AG04450 (cell line): ENCODE measurements at regions not wholly inside any gene's neighbourhood (a gene's known extent, or its start where the extent isn't known, plus 50 kb on each side); places are given as distances from the start of the nearest gene placed in this dataset.

Experiments used
- CTCF ChIA-PET: fragments of 300-600, 350-600 bp; formaldehyde crosslinking; extraction: SDS; loops from one replicate; lab custom pipeline; 2022; ENCODE audit warnings: antibody characterized with exemption, inconsistent platforms; lab: Charles Lee
- POLR2A ChIA-PET: fragments of 350-600 bp; formaldehyde crosslinking; extraction: SDS; loops from one replicate; lab custom pipeline; 2021; ENCODE audit warnings: antibody characterized with exemption, inconsistent platforms; lab: Yijun Ruan, JAX
- DNase-seq: peaks from one replicate; pipeline ENCODE4 v3.0.0-alpha.2; 2011; ENCODE audit warnings: low read depth, low spot score
- H3K27ac ChIP-seq: one replicate; pipeline ENCODE4 v1.5.1; 2012; ENCODE audit warnings: low read depth, low read length, control low read depth
- H3K27me3 ChIP-seq: one replicate; pipeline ENCODE4 v1.6.0; 2012; ENCODE audit warnings: low read length; ENCODE audit not compliant: control insufficient read depth, insufficient read depth
- H3K4me3 ChIP-seq: 2 replicates; pipeline ENCODE4 v1.5.1; 2011; ENCODE audit warnings: mild to moderate bottlenecking, low read depth, low read length, control low read depth
- H3K9me3 ChIP-seq: 2 replicates; pipeline ENCODE4 v1.5.1; 2012; ENCODE audit warnings: low read length; ENCODE audit not compliant: control insufficient read depth, insufficient read depth
- CTCF ChIP-seq: IDR thresholded peaks from 2 replicates; pipeline ENCODE4 v1.5.1; 2011; ENCODE audit warnings: low read depth, low read length, control low read depth, inconsistent platforms

- ChIA-PET CTCF (no interaction called here), POLR2A (no interaction called here)
- Histone ChIP-seq H3K27ac (no peak overlapping the region), H3K27me3 (no peaks in the 10 kb centered on the region), H3K9me3 (no peaks in the 10 kb centered on the region), H3K4me3 (no peak overlapping the region)
- no peak for TF ChIP-seq CTCF
- no peak for DNase-seq
These were observed 264.5 kb downstream of the RND3 start for GRCh38 chr2:150222942-150223341.

GRCh38 chr2:150222379-150222778 is 265.1 kb downstream of the RND3 start:
- no peaks in the 10 kb centered on the region for H3K9me3 ChIP-seq
- CTCF ChIA-PET, result no interaction called here
- no peak overlapping the region for H3K4me3 ChIP-seq
- POLR2A ChIA-PET, result no interaction called here
- H3K27me3 ChIP-seq, result no peaks in the 10 kb centered on the region
- no peak for DNase-seq
- no peak overlapping the region for H3K27ac ChIP-seq
- TF ChIP-seq CTCF, result no peak

- CTCF ChIA-PET, result no interaction called here
These were observed 267.6 kb downstream of the RND3 start for GRCh38 chr2:150219861-150220260.

GRCh38 chr2:150215041-150215440 is 272.4 kb downstream of the RND3 start:
- Histone ChIP-seq H3K9me3 (no peaks in the 10 kb centered on the region), H3K4me3 (no peak overlapping the region), H3K27me3 (no peaks in the 10 kb centered on the region), H3K27ac (no peak overlapping the region)
- ChIA-PET CTCF (no interaction called here), POLR2A (no interaction called here)
- TF ChIP-seq CTCF, result no peak
- DNase-seq, result no peak

More at GRCh38 chr2:150219861-150220260, 267.6 kb downstream of the RND3 start:
- no peak overlapping the region for H3K4me3 ChIP-seq
- no peak overlapping the region for H3K27ac ChIP-seq
- no peaks in the 10 kb centered on the region for H3K9me3 ChIP-seq
- no peak for TF ChIP-seq CTCF
- DNase-seq, result no peak
- H3K27me3 ChIP-seq, result no peaks in the 10 kb centered on the region
- POLR2A ChIA-PET, result no interaction called here

- no peak overlapping the region for H3K4me3 ChIP-seq
- ChIA-PET CTCF (interaction anchor here (1.0 kb wide), 1 partner anchor 621 kb away, joined by 3 read pairs; no protein-coding TSS in a partner anchor), POLR2A (no interaction called here)
- H3K27ac ChIP-seq, result no peak overlapping the region
- no peaks in the 10 kb centered on the region for H3K9me3 ChIP-seq
- no peak for DNase-seq
- TF ChIP-seq CTCF, result no peak
- H3K27me3 ChIP-seq, result no peaks in the 10 kb centered on the region
These were observed 272.8 kb downstream of the RND3 start for GRCh38 chr2:150214626-150215025.
